GM18861 (cell line): ENCODE measurements at regions not wholly inside any gene's neighbourhood (a gene's known extent, or its start where the extent isn't known, plus 50 kb on each side); places are given as distances from the start of the nearest gene placed in this dataset.
A peak's percentile ranks its signal among the peaks of the same experiment; 100 is the strongest.

ENCODE experiments used
- ATAC-seq: cut with Tn5 transposase; IDR thresholded peaks from one replicate; pipeline ENCODE4 v1.9.1; 2021; ENCODE audit not compliant: unreplicated experiment

DNA sequence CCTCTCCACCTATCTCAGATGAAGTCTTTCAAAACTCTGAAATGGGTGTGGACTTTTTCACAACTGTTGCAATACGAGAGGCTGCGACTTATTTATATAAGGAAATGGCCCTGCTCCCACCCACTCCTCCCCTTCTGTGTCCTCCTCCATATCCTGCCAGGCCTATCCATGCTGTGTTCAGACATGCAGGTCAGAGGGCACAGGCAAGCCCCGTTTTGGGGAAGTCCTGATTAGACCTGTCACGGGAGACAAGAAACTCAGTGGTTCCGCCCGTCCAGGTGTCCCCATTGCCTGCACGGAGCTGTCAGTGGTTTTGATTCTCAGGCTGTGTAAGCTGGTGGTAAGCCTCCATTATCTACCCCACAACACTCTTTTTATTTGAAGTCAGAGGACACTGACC, 99.6 kb upstream of the MGAT5 start:
- ATAC-seq, result peak; percentile 36

DNA sequence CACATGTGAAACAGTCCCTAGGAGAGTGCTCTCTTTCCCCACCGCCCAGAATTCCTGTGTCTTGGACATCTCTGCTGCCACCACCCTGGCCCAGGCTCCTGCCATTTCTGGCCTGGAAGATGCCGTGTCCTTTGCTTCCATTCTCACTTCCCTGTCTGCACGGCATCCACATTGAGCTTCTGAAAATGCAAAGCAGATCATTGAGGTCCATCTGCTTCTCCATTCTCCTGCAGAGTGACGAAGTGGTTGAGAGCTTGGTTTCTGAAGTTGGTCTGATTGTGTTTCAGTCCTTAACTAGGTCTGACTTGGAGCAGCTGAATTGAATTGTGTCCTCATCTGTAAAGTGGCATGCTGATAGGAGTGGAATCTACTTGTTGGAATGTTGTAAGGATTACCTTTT, 98.7 kb upstream of the MGAT5 start:
- ATAC-seq, result peak; percentile 77

- no peak for ATAC-seq
These were observed 95.6 kb upstream of the MGAT5 start for GRCh38 chr2:134158295-134158694.

GRCh38 chr2:134161170-134161547, 92.7 kb upstream of the MGAT5 start:
- no peak for ATAC-seq

GRCh38 chr2:134163336-134163735, 90.5 kb upstream of the MGAT5 start:
- no peak for ATAC-seq

DNA sequence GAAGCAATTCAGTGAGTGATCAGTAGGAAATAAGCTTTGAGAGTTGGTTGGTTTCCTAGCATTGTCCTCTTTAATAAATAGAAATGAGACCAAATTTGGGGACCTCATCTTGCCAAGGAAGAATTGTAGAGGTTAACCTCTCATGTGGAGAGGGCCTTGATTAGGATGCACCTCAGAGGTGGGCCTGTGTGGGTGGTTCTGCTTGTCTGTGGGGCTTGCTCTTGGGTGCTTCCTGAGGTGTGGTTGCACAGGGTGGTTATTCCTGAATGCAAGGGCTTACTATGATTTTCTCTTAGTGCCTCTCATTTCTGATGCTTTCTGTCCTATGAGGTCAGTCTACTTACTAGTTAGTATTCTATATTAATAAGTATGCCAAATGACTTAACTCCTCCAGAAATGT, 89.6 kb upstream of the MGAT5 start:
- no peak for ATAC-seq

DNA sequence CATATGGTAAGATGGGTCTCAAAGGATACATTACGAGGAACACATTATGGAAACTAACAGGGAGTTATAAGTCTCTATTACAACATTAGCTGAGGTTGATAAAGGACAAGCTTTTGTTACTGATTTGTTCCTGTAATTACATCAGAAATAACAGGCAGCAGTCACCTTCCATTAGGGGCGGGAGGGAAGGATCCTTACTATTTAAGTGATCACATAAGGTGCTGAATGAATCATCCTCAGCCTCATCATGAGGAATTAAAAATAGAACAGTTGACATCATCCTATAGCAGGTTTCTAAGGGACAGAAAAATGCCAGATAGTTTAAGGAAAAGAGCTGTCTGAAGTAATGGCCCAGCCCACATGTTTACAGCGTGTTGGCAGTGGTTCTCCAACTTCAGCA, 86.9 kb upstream of the MGAT5 start:
- ATAC-seq, result no peak

- ATAC-seq, result no peak
These were observed 84.1 kb upstream of the MGAT5 start for GRCh38 chr2:134169788-134170187.

DNA sequence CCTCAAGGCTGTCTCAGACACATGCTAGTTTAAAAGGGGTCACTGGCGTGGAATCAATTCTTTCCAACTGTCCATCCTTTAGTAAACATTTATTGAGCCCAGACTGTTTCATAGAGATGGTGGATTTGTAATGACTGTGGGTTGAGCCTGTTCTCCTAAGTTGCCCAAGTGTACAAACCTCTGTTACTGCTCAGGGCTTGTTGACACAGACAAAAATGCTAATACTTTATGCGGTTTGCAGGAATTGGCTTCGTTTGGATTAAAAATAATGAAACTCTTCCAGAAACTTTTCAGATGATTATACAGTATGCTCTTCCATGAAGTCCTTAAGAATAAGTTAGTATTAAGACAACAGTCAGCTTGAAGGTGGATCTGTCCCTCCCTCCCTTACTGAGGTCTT, 83.6 kb upstream of the MGAT5 start:
- ATAC-seq, result no peak

DNA sequence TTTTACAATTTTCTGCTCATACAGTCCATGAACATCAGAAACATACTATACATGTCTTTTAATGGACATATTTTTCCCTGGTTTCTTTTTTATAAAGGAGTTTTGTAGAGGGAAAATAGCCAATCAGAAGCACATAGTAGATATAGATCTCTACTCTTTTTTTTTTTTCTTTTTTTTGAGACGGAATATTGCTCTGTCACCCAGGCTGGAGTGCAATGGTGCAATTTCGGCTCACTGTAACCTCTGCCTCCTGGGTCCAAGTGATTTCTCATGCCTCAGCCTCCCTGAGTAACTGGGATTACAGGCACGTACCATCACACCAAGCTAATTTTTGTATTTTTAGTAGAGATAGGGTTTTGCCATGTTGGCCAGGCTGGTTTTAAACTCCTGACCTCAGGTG, 83.2 kb upstream of the MGAT5 start:
- ATAC-seq, result no peak

DNA sequence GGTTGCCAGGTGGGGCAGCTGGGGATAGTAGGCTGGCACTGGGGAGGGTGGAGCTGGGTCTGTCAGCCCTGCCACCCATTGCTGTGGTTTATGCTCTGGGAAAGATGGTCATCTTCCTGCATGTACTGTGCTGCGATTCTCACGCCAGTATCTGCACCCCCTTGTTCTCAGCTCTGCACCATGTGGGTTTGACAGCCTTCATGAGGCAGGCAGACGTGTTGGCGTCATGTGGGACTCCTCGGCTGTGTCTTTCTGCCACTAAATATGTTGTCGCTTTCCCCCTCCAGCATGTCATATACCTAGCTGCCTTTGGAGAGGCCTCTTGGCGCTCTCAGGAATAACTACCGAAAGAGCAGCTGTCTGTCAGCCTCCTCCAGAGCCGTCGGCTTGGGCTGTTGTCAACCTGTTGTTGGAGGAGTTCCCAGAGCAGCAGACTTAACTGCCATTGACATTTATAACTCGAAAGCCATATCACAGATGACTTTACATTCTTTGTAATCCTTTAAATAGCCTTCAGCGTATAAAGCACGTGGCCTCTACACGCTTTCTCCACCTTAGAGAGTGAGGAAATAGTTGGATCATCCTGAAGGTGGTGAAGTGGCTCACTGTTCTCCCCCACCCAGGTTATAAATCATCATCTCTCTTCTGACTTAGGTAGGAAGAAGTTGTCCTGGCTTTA, 80.4 kb upstream of the MGAT5 start:
- no peak for ATAC-seq

- ATAC-seq, result no peak
These were observed 79.2 kb upstream of the MGAT5 start for GRCh38 chr2:134174711-134175110.

- ATAC-seq, result no peak
These were observed 78.0 kb upstream of the MGAT5 start for GRCh38 chr2:134175834-134176233.

GRCh38 chr2:134177351-134177931, 76.4 kb upstream of the MGAT5 start:
- ATAC-seq, result no peak

DNA sequence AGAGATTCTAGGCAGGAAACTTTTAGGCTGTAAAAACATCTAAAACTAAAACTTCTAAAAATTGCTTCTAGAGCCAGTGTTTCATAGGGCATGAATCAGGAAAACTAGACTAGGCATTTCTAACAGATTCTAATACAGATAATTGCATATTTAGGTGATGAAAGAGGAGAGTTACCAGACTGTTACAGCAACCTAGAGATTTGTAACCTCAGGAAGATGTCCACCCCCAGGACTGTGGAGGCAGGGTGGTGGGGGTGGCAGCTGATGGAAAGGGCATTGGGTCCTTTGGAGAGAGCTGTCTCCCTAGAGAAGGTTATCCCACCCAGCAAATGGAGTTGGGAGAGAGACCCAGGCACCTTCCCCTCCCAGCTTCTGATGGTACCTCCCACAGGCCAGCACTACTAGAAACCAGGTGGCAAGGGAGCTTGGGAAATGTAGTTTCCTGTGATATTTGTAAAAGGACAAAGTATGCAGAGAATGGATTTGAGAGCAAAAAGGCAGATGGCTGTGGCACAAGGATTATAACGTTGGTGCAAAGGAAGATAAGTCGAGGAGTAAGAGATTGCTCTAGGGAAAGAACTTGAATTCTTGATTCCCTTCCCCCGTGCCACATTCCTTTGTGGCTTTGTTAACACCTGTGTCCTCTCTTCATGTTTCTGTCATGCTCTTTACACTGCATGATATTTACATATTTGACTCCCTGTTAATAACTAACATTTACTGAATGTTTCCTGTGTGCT, 75.6 kb upstream of the MGAT5 start:
- ATAC-seq, result peak; percentile 79

GRCh38 chr2:134181219-134181618, 72.7 kb upstream of the MGAT5 start:
- no peak for ATAC-seq

DNA sequence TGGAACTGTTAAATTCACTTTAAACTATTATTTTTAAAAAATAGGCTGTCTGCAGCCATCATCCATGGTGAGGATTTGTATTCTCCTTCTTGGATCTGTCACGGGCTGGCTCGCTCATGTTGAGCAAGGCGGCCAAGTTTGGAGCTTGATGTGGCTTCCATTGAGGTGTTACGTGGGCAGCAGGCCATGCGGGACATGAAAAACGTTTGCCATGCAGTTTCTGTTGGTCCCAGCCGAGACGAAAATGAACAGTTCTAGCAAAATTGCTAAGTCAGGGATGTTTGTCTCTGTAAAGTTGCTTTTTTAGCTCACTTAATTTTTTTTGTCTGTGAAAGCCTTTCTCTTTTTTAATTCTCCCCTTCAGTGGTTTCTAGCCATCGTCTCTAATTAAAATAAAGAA, 70.2 kb upstream of the MGAT5 start:
- ATAC-seq, result no peak

- no peak for ATAC-seq
These were observed 68.2 kb upstream of the MGAT5 start for GRCh38 chr2:134185639-134186038.

GRCh38 chr2:134189009-134189720, 64.7 kb upstream of the MGAT5 start:
- ATAC-seq, result no peak

DNA sequence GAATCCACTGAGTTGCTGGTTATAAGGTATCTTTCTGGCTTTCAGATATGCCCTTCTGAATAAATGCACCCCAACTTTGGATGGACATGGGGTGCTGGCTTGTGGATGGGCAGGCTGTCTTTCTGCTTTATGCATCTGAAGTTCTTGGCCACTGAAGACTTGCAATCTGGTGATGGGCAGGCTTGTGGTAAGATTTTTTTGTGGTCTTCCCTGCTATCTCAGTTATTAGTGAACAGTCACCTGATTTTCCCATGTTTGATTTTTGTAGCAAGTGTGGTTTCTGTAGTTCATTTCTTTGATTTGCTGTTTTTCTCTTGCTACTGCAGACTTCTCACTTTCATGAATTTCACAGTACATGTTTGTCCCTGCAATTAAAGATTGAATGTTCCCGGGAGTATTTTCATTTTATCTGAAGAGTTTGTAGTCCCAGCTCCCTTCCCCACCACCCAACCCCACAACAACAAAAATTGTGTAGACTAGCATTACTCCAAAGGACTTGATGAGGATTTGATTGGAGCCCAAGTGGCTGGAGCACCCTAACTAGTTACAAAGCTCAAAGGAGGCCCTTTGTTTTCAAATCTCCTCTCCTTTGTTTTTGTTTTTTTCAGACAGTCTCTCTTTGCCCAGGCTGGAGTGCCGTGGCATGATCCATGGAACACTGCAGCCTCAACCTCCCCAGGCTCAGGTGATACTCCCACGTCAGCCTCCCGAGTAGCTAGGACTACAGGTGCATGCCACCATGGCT, 63.6 kb upstream of the MGAT5 start:
- ATAC-seq, result no peak

DNA sequence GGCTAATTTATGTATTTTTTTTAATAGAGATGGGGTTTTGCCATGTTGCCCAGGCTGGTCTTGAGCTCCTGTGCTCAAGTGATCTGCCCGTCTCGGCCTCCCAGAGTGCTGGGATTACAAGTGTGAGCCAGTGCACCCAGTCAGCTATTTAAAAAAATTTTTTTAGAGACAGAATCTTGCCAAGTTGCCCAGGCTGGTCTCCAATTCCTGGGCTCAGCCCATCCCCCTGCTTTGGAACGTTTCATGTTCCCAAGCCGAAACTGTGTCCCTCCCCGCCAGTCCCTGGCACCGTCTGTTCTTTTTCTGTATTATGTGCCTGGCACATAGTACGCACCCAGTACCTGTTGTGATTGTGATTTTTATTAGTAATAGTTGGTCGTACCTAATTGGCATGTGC, 63.1 kb upstream of the MGAT5 start:
- ATAC-seq, result no peak
